MV-4-11 (cell line): ENCODE measurements at regions not wholly inside any gene's neighbourhood (a gene's known extent, or its start where the extent isn't known, plus 50 kb on each side); places are given as distances from the start of the nearest gene placed in this dataset.

ENCODE experiments used
- DNase-seq: peaks from one replicate; lab custom pipeline; 2025; lab: John Stamatoyannopoulos, UW

DNA sequence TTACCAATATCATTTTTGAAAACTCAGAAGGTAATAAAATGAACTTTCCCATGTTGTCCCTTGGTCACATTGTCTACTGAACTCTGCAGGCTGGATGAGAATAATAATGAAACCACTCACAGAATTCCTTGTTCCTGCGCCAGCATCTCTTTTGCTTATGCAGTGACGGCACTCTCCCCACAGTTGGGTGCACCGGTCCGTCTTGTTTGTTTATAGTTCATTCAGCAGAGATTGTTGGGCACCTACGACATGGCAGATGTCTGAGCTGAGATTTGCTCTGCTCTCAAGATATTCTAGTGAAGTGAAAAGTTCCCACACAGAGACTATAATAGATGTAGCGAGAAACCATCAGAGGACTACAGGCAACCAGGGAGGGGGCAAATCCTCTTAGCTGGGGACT, 375.7 kb upstream of the CDH11 start:
- no peak for DNase-seq

DNA sequence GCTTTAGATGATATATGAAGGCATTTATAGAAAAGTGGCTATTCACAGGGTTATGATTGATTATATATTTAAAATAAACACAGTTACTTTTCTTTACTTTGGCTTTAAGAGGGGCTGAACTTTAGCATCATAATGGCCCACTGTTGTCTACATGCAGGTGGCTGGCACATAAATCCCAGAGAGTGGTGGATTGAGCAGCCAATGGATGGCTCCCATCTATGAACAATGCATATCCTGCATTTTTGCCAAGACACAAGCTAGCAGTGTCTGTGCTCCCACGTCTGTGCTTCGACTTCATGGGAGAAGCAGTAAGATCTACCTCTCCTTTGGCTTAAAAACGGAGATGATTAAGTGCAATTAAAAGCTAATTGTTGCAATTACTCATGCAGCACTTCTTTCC, 373.2 kb upstream of the CDH11 start:
- DNase-seq, result no peak

DNA sequence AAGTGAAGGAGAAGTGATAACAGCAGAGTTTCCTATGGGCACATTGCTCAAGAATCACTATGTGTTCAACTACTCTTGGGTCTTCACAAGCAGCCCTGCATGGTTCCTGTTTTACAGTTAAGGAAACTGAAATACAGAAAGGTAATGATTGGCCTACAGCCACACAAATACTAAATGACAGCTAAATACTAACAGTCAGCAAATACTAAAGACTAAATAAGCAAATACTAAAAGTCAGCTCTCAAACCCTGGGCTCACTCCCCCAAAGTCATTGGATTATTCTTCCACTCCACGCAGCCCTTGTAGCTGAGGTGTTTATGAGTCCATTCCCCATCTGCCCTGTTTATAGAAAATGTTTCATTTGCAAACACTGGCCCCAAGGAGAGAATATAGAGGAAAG, 372.7 kb upstream of the CDH11 start:
- DNase-seq, result peak; percentile 18

DNA sequence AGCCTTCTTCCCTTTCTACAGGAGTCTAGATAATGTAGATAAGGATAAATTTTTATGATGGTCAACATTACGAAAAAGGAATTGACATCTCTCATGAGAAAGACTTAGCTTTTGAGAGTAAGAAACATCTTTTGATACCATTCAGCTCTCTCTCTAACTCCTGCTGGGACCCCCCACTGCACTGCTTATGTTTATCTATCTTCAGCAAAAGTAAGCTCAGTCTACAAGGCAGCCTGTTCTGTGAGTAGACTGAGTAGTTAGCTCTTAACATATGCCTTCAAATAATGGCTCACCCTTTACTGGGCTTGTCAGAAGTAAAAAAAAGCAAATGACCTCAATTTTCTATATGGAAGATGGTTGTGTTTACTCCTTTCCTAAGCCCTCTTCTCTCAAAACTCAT, 372.2 kb upstream of the CDH11 start:
- DNase-seq, result no peak

DNA sequence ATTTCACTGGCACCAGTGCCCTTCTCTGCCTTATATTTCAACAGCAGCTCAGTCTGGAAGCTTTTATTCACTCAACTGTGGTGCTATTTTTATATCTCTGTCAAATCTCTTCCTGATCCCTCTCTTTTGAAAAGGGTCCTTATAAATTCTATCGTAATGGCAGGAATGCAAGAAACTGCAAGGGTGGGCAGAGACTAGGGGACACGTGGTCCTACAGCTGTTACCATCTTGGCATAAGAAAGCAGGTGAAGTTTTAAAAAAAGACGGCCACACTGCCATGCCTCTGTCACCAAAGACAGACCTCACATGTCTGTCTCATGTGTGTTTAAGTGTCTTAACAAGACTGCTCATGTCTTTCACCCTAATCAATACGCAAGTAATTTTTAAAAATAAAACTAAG, 368.4 kb upstream of the CDH11 start:
- DNase-seq, result no peak

DNA sequence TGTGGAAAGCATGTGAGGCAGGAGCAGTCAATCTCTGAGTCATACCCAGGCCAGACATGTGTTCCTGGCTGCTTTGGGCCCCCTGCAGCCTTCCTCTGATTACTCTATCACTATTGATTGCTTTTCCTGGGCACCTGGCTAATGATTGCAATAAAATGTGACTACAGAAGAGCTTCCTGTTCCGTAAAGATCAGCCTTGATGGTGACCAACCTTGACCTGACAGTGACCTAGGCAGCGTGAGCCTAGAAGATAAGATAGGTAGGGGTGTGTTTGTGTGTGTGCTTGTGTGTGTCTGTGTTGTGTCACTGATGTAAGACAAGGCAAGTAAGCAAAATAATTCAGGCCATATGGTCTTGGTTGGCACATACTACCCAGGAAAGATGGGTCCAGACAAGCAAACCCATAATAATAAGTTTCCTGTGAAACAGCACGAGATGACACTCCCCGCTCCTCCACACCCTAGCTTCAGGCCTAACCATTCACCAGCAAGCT, 367.7 kb upstream of the CDH11 start:
- DNase-seq, result no peak

DNA sequence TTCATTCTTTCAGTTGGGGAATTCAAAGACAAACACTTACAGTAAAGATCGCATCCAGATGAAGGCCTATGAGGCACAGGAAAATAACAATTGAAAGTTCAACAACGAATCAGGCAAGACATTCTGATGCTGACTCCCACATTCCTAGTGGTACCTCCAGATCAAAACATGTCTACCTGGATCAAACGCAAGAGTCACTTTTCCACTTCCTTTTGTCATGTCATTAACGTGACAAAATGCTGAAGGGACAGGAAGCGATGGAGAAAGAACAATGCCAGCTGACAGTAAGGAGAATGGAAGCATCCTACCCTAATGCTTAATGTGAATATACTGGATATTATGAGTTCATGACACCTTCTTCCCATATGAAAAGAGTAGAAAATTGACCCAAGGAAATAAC, 365.4 kb upstream of the CDH11 start:
- DNase-seq, result no peak

DNA sequence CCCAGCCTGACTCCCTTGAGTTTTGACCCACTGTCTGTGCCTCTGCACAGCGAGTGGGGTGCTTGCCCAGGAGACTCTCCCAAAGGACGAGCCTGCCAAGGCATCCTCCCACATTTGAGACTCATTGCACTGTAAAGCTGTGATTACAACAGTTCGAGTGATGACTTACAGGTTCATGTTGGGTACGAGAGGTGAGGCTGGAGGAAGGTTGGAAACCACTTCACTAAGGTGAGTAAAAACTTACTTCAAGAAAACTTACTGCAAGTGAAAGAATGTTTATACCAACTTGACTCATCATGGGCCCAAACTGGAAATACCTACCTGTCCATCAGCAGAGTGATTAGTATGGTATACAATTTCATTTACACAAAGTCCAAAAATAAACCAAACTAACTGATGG, 360.1 kb upstream of the CDH11 start:
- DNase-seq, result no peak

DNA sequence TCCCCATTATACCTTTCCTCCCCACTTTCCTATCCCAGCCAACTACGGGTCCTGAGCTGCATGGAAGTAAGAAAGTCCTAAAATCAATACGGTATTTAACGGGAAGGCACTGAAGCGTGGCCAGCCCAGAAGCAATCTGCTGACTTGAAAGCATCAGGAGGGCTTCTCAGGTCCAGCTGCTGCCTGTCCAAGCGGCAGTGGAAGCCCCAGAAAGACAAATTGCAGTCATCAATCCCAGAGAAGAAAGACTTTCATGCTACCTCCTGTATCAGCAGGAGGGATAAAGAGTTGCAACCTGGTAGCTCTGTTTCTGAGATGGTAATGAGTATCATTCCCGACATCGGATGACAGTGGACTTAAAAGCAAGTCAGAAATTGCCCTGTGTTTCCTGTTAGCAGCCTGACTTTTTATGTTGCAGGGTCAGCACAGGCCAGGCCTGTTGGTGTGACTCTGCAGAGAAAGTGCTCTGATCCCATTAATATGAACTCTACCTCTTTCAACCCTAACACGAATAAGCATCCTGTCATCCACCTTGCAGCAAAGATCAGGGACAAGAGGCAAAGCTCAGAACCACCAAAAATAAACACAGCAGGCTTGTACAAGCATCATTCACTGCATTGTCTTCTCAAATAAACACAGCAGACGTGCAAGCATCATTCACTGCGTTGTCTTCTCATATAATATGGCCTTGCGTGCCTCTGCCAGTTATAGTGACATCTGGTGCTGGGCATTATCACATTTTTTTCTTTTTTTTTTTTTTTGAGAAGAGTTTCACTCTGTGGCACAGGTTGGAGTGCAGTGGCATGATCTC, 358.6 kb upstream of the CDH11 start:
- DNase-seq, result no peak

DNA sequence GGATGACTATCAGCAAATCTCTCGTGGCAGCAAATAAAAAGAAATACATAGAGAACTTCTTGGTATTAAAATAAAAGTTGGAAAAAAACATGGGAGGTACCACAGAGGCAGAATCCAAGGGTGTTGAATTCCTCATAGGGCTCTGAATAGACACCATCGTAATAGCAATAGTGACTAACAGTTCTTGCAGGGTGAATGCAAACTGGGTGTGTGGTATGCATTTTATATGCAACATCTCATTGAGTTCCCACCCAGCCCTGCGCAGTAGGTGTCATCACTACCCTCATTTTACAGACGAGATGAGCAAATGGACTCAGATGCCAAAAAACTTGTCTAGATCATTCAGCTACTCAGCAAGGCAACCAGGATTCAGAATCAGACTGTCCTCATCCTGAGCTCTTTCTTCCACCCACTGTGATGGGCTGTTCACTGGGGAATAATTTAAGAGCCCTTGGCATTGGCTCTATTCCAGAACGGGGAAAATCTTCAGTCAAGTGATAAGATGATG, 354.6 kb upstream of the CDH11 start:
- DNase-seq, result no peak

DNA sequence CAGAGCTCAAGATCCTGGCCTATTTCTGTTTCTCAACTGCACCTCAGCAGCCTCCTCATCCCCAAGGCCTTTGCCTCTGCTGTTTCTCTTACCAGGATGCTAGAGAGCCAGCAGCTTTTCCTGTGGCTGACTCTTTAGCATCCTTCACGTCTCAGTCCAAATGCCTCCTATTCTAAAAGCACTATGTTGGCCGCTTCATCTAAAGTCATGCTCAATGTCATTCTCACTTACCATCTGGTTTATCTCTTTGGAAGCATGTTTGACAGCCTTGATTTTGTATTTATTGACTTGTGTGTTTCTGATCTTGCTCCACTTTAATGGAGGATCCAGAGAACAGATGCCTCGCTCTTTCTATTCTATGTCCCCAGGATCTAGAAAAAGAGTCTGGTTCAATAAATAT, 351.8 kb upstream of the CDH11 start:
- DNase-seq, result no peak

DNA sequence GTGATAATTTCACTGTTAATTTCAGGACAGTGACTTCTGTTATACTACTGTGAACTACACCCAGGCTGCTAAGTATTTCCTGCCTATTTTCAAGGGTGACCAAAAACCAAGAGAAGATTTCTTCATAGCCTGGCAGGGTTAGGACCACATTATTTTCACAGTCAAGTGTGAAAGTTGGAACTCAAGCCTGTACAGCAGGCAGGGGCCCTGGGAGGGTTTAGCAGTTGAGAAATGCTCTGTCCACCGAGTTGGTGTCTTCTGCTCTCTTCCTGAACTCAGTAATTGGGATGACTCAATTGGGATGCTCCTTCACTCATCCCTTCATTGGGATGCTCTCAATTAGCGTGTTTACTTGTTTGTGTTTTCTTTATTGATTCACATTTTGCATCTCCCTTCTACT, 347.3 kb upstream of the CDH11 start:
- DNase-seq, result no peak

DNA sequence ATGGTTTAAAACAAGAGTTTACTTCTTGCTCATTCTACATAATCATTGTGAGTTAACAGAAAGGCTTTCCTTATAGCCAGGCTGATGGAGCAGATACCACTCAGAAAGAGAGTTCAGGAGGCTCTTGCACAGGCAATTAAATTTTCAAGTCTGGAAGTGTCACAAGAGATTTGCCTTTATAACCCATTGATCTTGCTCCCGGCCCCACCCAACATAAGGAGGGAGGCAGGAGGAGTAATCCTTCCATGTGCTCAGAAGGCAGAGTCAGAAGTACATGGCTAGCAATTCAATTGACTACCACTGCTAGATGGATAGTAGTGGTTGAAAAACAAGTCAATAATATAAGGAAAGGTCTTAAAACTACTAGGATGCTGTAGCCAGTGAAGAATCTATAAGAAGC, 346.3 kb upstream of the CDH11 start:
- no peak for DNase-seq

DNA sequence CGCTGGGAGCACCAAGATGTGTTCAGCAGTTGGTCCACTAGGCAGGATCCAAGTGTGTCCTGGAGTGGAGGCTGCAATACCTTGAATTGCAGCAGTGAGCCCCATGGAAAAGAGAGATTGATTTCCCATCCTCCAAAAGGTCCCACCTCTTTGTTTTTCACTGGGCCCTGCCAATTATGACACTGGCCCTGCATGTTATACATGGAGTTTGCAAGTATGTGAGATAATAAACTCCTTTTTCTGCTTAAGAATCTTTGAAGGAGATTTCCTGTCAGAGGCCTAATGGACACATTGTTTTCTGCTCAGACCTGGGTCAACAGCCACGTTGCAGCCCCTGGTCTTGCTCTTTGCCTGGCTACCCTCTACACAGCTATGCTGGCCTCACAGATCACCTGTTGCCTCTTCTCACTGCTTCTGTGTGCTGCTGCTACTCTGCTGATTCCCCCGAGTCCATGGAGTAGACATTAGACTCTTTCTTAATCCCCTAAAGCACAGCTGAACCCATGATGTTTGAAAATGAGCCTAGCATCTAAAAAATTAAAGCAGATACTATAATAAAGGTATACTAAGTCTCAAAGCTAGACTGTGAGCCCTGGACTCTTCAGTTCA, 341.9 kb upstream of the CDH11 start:
- DNase-seq, result no peak

DNA sequence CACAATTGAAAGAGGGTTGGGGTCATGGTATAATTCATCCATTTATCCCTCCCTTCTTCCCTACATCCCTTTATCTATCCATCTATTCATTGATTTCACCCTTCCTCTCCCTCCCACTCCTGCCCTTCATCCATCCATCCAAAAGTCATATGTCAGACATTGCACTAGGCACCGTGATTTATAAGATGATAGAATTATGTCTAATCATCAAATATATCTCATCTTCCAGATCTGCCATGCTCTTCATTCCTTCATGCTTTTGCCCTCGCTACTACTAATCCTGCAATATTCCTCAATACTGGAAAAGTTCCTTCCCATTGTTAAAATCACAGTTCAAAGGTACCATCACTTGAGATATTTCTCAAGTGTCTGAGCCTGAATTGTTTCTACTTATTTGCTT, 335.2 kb upstream of the CDH11 start:
- DNase-seq, result no peak

DNA sequence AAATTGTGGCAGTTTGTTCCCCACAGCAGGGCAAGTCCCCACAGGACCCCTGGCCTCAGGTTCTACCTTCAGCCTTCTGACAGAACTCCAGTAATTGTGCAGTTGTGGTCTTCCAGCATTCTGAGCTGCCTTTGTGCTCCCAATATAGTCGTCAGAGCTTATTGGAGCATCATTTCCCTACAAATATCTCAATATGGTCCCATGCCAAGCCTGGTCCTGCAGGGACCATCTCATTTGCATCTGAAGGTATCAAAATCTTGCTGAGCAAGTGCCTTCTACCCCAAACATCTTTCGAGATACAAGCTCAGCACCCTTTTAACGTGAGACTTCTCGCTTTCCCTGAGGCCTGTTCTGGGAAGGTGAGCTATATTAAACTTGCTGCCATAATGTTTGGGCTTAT, 333.9 kb upstream of the CDH11 start:
- no peak for DNase-seq

DNA sequence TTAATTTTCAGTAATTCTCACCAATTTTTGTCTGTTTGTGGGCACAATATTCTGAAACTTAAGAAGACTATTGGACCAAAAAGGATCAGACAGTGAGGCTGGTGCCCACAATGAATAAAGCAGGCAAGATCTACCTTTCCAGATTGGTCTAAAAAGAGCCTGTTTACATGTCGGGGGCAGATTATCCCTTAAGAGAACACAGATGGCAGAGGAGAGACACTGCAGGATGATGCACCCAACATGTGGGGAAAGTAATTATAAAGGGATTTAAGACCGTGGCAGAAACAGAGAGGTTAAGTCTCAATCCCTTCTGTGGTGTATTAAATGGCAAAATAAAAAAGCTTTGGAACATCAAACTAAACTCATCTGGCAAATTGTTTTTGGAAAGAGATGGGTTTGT, 331.8 kb upstream of the CDH11 start:
- DNase-seq, result no peak

DNA sequence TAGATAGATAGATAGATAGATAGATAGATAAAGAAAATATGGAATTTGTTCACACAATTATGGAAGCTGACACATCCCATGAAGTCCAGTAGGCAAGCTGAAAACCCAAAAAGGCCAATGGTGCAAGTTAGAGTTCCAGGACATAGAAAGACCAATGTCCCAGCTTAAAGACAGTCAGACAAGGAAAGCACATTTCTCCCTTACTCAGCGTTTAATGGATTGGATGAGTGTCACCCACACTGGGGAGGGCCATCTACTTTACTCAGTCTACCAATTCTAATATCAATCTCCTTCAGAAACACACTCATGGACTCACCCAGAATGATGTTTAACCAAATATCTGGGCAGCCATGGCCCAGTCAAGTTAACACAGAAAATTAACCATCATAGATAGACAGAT, 327.7 kb upstream of the CDH11 start:
- no peak for DNase-seq

DNA sequence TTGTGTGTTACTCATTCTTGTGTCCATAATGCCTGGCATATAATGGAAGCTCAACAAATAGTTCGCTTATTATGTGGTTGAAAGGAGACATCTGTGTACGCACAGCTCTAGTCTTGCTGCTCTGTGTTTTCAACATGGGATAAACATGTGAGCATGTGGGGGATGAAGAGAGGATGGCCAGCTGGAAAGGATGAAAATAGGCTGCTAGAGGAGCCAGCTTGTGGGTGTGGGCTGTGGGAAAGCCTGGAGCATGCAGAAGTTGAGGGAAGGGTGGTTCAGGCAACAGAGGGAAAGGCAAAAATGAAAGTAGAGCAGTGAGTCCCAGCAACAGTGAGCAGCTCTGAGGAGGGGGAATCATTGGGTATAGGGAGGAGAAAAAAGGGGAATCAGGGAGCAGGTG, 324.6 kb upstream of the CDH11 start:
- no peak for DNase-seq

DNA sequence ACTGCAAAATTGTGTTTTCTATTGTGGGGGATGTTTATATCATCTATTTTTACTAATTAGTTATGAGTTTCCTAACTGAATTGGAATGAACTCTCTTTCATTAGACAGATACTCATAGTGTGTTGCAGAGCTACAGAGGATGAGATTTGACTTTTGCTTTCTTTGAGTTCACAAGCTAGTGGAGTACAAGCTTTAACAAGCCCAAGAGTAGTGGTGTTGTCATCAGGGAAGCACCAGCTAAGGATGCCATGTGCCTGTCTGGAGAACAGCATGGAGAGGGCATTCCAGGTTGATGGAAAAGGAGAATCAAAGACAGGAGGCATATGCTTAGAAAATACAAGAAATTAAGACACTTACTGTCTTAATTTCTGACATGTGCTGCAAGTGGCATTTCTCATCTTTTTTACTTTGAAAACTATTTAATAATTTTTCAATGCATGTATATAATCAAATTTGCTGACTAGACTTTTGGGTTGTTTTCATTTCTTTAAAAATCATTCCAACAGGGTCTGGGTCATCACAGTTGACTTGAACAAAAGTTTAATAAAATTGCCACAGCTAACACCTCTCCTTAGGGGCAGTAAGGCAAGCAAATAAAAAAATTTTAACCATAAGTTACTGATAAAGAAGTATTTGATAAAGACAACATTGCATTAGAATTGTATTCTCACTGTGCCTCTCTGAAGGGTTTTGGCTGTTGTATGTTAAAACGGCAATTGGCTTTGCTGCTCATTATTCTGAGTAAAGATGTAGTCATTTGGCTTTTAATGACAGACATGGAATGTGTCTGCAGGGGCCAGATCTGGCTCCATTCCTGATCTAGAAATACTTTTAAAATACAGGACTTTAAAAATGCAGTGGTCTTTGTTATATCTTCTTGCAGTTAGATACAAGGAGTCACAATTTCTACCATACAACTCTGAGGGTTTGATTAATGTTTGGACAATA, 323.7 kb upstream of the CDH11 start:
- no peak for DNase-seq

DNA sequence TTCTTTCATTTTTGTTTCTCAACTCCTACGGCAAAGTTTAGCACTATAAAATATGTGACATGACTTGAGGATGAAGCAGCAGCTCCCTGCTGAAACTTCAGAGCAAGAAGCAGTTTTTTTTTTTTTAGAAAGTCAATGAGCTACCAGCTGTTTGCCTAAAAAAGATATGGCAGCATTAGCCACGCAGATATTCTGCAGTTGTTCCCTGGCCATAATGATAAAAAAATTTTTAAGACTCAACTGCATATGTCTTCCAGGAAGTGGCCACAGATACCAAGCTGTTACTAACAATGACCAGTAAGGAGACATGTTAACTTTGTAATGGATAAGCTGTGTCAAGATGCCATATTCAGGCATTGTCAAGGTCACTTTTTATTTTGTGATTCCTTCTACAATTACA, 319.6 kb upstream of the CDH11 start:
- no peak for DNase-seq

DNA sequence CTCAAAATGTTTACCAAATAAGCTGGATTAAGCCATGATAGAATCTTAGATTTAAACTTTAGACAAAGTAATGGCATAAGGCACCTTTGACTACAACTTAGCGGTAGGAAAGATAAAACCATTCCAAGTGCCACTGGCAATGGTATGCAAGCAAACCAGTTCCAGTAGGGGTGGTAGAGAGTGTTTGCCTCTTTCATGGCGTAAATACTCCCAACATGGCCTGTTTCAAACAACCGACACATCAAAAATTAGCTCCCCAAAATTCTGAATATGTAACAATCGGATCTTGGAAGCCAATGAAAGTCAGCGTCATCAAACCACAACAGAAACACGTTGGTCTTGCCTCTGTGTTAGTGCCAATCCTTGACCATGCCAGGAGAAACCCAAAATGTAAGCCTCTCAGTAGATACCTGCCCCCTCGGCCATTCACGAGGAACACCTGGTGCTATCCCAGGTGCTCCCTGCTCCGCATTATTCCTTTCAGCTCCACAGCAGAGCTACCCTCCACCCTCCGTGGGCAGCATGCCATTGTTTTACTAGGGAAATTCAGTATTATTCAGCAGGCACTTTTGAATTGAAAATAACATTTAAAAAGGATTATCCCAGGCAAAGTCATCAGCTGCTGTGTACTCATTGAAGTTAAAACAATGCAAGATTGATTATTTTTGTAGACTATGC, 307.8 kb upstream of the CDH11 start:
- DNase-seq, result no peak
